ENCODE measurements at regions not wholly inside any gene's neighbourhood (a gene's known extent, or its start where the extent isn't known, plus 50 kb on each side); places are given as distances from the start of the nearest gene placed in this dataset.
"Not testable (repeated sequence)": the region's sequence is repeated elsewhere in the genome, so short reads cannot be mapped to it uniquely, and the experiment has no call there.

GRCh38 chr11:46215208-46215931, 62.1 kb upstream of the CREB3L1 start:
- no peaks in the 10 kb centered on the region for H3K36me3 ChIP-seq
- H3K4me1 ChIP-seq = no peaks in the 10 kb centered on the region
- TF ChIP-seq, protein P1, sequence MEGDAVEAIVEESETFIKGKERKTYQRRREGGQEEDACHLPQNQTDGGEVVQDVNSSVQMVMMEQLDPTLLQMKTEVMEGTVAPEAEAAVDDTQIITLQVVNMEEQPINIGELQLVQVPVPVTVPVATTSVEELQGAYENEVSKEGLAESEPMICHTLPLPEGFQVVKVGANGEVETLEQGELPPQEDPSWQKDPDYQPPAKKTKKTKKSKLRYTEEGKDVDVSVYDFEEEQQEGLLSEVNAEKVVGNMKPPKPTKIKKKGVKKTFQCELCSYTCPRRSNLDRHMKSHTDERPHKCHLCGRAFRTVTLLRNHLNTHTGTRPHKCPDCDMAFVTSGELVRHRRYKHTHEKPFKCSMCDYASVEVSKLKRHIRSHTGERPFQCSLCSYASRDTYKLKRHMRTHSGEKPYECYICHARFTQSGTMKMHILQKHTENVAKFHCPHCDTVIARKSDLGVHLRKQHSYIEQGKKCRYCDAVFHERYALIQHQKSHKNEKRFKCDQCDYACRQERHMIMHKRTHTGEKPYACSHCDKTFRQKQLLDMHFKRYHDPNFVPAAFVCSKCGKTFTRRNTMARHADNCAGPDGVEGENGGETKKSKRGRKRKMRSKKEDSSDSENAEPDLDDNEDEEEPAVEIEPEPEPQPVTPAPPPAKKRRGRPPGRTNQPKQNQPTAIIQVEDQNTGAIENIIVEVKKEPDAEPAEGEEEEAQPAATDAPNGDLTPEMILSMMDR (IDR thresholded peaks at IDR 0.05) = no peak
- no peak overlapping the region for H3K4me3 ChIP-seq
- no peaks in the 10 kb centered on the region for H3K27me3 ChIP-seq
- no peaks in the 10 kb centered on the region for H3K9me3 ChIP-seq
- no peak for DNase-seq (ENCODE audit: low spot score)
- no peak overlapping the region for H3K27ac ChIP-seq

GRCh38 chr11:46212720-46213119, 64.7 kb upstream of the CREB3L1 start:
- Histone ChIP-seq H3K9me3 (no peaks in the 10 kb centered on the region), H3K4me1 (no peaks in the 10 kb centered on the region), H3K27me3 (no peaks in the 10 kb centered on the region), H3K36me3 (no peaks in the 10 kb centered on the region), H3K4me3 (no peak overlapping the region), H3K27ac (no peak overlapping the region)
- DNase-seq (ENCODE audit: low spot score) = no peak
- TF ChIP-seq, protein P1 (IDR thresholded peaks at IDR 0.05) = no peak

- Histone ChIP-seq H3K36me3 (no peaks in the 10 kb centered on the region), H3K27ac (no peak overlapping the region), H3K9me3 (no peaks in the 10 kb centered on the region), H3K4me1 (no peaks in the 10 kb centered on the region), H3K4me3 (no peak overlapping the region), H3K27me3 (no peaks in the 10 kb centered on the region)
- TF ChIP-seq, protein P1 (IDR thresholded peaks at IDR 0.05) = no peak
- DNase-seq (ENCODE audit: low spot score) = no peak
Observed at GRCh38 chr11:46210856-46211255, 66.6 kb upstream of the CREB3L1 start.

GRCh38 chr11:46210133-46210636, 67.3 kb upstream of the CREB3L1 start:
- Histone ChIP-seq H3K4me1 (no peaks in the 10 kb centered on the region), H3K27me3 (no peaks in the 10 kb centered on the region), H3K36me3 (no peaks in the 10 kb centered on the region), H3K4me3 (no peak overlapping the region), H3K27ac (no peak overlapping the region), H3K9me3 (no peaks in the 10 kb centered on the region)
- TF ChIP-seq, protein P1 (IDR thresholded peaks at IDR 0.05) = no peak
- DNase-seq (ENCODE audit: low spot score) = no peak

DNA sequence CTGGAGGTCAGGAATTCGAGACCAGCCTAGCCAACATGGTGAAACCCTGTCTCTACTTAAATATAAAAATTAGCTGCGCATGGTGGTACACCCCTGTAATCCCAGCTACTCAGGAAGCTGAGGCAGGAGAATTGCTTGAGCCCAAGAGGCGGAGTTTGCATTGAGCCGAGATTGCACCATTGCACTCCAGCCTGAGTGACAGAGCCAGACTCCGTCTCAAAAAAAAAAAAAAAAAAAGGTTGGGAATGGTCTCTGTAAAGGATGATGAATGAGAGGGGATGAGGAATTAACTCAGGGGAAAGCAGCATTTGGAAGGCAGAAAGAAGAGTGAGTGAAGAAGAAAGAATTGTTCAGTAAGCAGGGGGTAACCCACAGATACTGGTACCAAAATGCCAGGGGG, 67.8 kb upstream of the CREB3L1 start:
- H3K36me3 ChIP-seq; H3K4me1 ChIP-seq; H3K9me3 ChIP-seq; H3K4me3 ChIP-seq; DNase-seq (ENCODE audit: low spot score); H3K27ac ChIP-seq; H3K27me3 ChIP-seq: not testable (repeated sequence)

DNA sequence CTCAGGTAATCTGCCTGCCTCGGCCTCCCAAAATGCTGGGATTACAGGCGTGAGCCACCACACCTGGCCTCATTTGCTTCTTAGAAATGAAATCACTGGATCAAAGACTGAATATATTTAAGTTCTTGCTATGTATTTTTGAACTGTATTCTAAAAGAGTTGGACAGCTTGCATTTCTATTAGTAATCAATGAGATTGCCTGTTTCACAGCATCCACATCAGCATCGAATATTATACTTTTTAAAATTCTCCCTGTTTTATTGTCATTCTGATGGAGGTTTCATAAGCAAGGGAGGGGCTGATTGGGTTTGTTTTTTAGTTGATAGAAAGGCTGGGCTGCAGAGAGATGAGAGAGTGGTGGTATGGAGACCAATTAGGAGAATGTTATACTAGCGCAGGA, 68.7 kb upstream of the CREB3L1 start:
- TF ChIP-seq, protein P1 (IDR thresholded peaks at IDR 0.05) = no peak
- H3K27ac ChIP-seq = no peak overlapping the region
- DNase-seq (ENCODE audit: low spot score) = no peak
- no peaks in the 10 kb centered on the region for H3K9me3 ChIP-seq
- no peaks in the 10 kb centered on the region for H3K27me3 ChIP-seq
- H3K4me3 ChIP-seq = no peak overlapping the region
- H3K4me1 ChIP-seq = no peaks in the 10 kb centered on the region
- H3K36me3 ChIP-seq = no peaks in the 10 kb centered on the region

Measured in right atrium auricular region (tissue), 2 donors.